ENCODE measurements at regions not wholly inside any gene's neighbourhood (a gene's known extent, or its start where the extent isn't known, plus 50 kb on each side); places are given as distances from the start of the nearest gene placed in this dataset.
A peak's percentile ranks its signal among the peaks of the same experiment; 100 is the strongest.

DNA sequence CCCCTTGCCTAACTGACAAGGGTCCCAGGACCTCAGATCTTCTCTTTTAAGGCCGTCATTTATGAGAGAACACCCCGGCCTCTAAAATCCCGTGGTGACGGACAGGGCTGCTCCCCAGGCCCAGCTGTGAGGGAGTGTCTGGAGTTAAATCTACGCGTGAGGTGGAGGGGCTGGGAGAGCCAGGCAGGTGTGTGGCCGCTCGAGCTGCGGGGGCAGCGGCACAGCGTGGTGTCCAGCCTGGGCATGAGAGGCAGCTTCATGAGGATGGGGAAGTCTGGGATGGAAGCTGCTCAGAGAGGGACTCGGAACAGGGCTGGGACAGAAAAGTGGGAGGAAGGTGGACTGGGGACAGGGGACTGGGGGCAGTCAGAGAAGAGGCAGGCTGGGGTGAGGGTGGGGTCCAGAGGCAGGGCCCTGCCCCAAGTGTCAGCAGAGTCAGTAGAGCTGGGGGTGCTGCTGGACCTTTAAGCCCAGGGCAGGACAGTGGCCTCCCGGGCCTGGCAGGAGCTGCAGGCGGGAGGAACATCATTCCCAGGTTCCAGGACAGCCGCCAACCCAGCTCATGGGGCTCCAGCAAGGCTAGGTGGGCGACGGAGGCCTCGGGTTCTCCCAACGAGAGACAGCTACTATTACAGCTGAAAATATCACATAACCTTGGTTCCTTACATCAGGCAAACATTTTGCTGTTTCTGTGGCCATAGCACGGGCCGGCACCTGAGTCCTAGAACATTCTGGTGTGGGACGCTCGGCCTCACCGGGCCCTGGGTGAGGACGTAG lies 55.2 kb downstream of the JAKMIP3 start:
- TF ChIP-seq CTCF (IDR thresholded peaks at IDR 0.05): no peak
- no peaks in the 10 kb centered on the region for H3K36me3 ChIP-seq
- no peaks in the 10 kb centered on the region for H3K27me3 ChIP-seq (ENCODE audit: low read depth)
- H3K4me1 ChIP-seq: no peaks in the 10 kb centered on the region
- no peak overlapping the region for H3K27ac ChIP-seq
- intact Hi-C loops (cut with DNase I): no loop called here
- DNase-seq (peak; percentile 15), ATAC-seq (no peak)
- H3K9me3 ChIP-seq: no peaks in the 10 kb centered on the region
- H3K4me3 ChIP-seq: no peak overlapping the region

- intact Hi-C loops (cut with DNase I): no loop called here
- ATAC-seq (peak in 1 of 2 donors; percentile 7), DNase-seq (peak; percentile 24)
- H3K36me3 ChIP-seq: no peaks in the 10 kb centered on the region
- no peaks in the 10 kb centered on the region for H3K27me3 ChIP-seq (ENCODE audit: low read depth)
- no peak overlapping the region for H3K27ac ChIP-seq
- no peak overlapping the region for H3K4me3 ChIP-seq
- H3K4me1 ChIP-seq: no peaks in the 10 kb centered on the region
- no peak for TF ChIP-seq CTCF (IDR thresholded peaks at IDR 0.05)
- H3K9me3 ChIP-seq: no peaks in the 10 kb centered on the region
These were observed 55.7 kb downstream of the JAKMIP3 start for GRCh38 chr10:132121511-132121830.

DNA sequence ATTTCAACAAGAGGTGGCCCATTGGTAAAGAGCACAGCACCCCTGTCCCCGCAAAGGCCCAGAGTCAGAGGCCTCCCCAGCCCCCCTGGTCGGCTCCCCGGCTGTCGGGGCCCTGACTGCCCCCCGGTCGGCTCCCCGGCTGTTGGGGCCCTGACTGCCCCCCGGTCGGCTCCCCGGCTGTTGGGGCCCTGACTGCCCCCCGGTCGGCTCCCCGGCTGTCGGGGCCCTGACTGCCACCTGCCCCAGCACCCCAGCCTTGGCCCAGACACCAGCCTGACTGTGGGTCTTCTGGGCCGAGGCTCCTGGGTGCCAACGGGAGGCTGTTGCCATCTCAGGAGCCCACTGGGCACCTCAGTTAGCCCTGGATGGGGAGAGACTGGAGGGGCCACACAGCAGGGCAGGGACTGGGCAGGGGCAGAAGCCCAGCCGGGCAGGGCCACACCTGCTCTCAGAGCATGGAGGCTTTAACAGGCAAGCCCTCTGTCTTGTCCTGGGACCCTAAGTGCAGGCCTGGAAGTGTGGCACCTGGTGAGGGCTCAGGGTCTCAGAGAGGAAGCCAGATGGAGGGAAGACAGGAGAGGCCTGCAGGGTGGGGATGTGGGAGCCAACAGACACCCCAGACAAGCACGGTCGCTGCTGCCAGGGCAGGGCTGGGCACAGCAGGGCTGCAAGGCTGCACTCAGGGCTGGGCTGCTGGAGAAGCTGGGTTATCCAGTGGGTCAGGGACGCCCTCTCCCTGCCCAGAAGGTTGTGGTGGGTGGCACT lies 56.5 kb downstream of the JAKMIP3 start:
- Histone ChIP-seq H3K4me1 (no peaks in the 10 kb centered on the region), H3K9me3 (no peaks in the 10 kb centered on the region), H3K4me3 (no peak overlapping the region), H3K36me3 (no peaks in the 10 kb centered on the region), H3K27ac (no peak overlapping the region), H3K27me3 (ENCODE audit: low read depth) (no peaks in the 10 kb centered on the region)
- TF ChIP-seq CTCF (IDR thresholded peaks at IDR 0.05): no peak
- ATAC-seq (peak in 1 of 2 donors; percentile 27), DNase-seq (peak; percentile 32)
- intact Hi-C loops (cut with DNase I): no loop called here

DNA sequence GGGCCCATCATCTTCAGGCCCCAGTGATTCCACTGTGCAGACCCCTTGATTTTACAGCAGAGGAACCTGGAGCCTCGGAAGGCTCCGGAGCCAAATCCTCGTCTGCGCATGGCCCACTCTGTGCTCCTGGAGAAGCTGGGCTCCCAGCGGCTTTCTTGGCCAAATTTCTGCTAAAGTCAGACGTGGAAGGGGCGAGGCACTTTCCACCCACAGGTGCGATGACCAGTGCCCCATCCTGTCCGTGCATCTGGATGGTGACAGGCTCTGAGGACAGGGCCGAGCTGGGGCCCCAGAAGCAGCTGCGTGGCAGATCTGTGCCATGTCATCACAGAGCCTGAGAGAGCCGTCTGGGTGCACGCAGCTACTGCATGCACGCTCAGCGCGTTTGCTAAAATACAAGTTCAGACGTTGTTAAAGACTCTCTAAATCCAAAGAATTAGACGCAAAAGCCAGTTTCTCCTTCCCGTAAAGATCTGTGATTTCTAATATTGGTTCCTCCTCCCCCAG lies 57.2 kb downstream of the JAKMIP3 start:
- intact Hi-C loops (cut with DNase I): no loop called here
- no peaks in the 10 kb centered on the region for H3K9me3 ChIP-seq
- no peak overlapping the region for H3K4me3 ChIP-seq
- no peak overlapping the region for H3K27ac ChIP-seq
- ATAC-seq (no peak), DNase-seq (peak; percentile 24)
- no peak for TF ChIP-seq CTCF (IDR thresholded peaks at IDR 0.05)
- no peaks in the 10 kb centered on the region for H3K36me3 ChIP-seq
- H3K4me1 ChIP-seq: no peaks in the 10 kb centered on the region
- no peaks in the 10 kb centered on the region for H3K27me3 ChIP-seq (ENCODE audit: low read depth)

- H3K4me3 ChIP-seq: no peak overlapping the region
- no peaks in the 10 kb centered on the region for H3K9me3 ChIP-seq
- peak; percentile 17 for DNase-seq
- H3K27ac ChIP-seq: no peak overlapping the region
- no peak for ATAC-seq
- TF ChIP-seq CTCF (IDR thresholded peaks at IDR 0.05): no peak
- H3K4me1 ChIP-seq: no peaks in the 10 kb centered on the region
- no peaks in the 10 kb centered on the region for H3K36me3 ChIP-seq
- intact Hi-C loops (cut with DNase I): no loop called here
- no peaks in the 10 kb centered on the region for H3K27me3 ChIP-seq (ENCODE audit: low read depth)
These were observed 57.9 kb downstream of the JAKMIP3 start for GRCh38 chr10:132123606-132124005.

Data from lower lobe of right lung (tissue), 2 donors.